BLaER1 treated with 17β-estradiol and CSF1 and Interleukin-3, amounts not matched to agents 10 nM and 100 nM (cell line): ENCODE measurements at regions not wholly inside any gene's neighbourhood (a gene's known extent, or its start where the extent isn't known, plus 50 kb on each side); places are given as distances from the start of the nearest gene placed in this dataset.

ENCODE experiments used
- H3K27ac ChIP-seq, 11 experiments: shearing (Covaris generic); formaldehyde crosslinking; 2 replicates each; pipeline ENCODE4 v1.8.1; 2022
- H3K27me3 ChIP-seq, 11 experiments: shearing (Covaris generic); formaldehyde crosslinking; 2 replicates each; pipeline ENCODE4 v1.8.1; 2022
- H3K36me3 ChIP-seq, 11 experiments: shearing (Covaris generic); formaldehyde crosslinking; 2 replicates each; pipeline ENCODE4 v1.8.1; 2022
- H3K4me1 ChIP-seq, 10 experiments: shearing (Covaris generic); formaldehyde crosslinking; 2 replicates each; pipeline ENCODE4 v1.8.1; 2022
- H3K4me2 ChIP-seq, 11 experiments: shearing (Covaris generic); formaldehyde crosslinking; 2 replicates each; pipeline ENCODE4 v1.8.1; 2022
- H3K4me3 ChIP-seq, 10 experiments: shearing (Covaris generic); formaldehyde crosslinking; 2 replicates each; pipeline ENCODE4 v1.8.1; 2022
- H3K9ac ChIP-seq, 11 experiments: shearing (Covaris generic); formaldehyde crosslinking; 2 replicates each; pipeline ENCODE4 v1.8.1; 2022
- H3K9me3 ChIP-seq, 11 experiments: shearing (Covaris generic); formaldehyde crosslinking; replicated peaks in 1 of 11; 2 replicates each; pipeline ENCODE4 v1.8.1; 2022
- H4K20me1 ChIP-seq, 11 experiments: shearing (Covaris generic); formaldehyde crosslinking; 2 replicates each; pipeline ENCODE4 v1.8.1; 2022
- Cebpa-rat ChIP-seq, 11 experiments: shearing (Covaris generic); IDR thresholded peaks; 2 replicates each; pipeline ENCODE4 v1.8.1; 2022

DNA sequence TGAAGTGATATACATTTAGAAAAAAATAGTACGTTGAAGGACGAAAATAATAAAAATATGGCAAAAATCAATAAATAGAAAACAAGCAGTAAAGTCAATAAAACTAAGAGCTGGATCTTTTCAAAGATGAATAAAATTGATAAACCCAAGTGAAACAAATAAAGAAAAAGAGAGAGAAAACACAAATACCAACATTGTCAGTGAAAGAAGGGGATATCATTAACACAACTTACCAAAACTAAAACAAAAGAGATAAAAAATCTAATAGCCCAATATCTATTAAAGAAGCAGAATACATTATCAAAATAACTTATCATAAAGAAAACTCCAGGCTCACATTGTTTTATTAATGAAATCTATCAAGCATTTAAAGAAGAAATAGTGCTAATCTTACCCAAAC is 675.1 kb downstream of the UQCRFS1 start:
- no peaks in the 10 kb centered on the region for H4K20me1 ChIP-seq
- no peak overlapping the region for H3K4me2 ChIP-seq
- no peak overlapping the region for H3K9ac ChIP-seq
- no peak overlapping the region for H3K4me3 ChIP-seq
- H3K9me3 ChIP-seq, result peaks cover 12 to 38% (median 26%) of the 10 kb centered on the region in 11 experiments
- no peak for TF ChIP-seq Cebpa-rat (IDR thresholded peaks at IDR 0.05)
- no peaks in the 10 kb centered on the region for H3K27me3 ChIP-seq
- peaks cover 0 to 26% (median 15%) of the 10 kb centered on the region in 10 experiments; a peak in 17 of 20 replicates for H3K4me1 ChIP-seq
- no peak overlapping the region for H3K27ac ChIP-seq
- no peaks in the 10 kb centered on the region for H3K36me3 ChIP-seq

DNA sequence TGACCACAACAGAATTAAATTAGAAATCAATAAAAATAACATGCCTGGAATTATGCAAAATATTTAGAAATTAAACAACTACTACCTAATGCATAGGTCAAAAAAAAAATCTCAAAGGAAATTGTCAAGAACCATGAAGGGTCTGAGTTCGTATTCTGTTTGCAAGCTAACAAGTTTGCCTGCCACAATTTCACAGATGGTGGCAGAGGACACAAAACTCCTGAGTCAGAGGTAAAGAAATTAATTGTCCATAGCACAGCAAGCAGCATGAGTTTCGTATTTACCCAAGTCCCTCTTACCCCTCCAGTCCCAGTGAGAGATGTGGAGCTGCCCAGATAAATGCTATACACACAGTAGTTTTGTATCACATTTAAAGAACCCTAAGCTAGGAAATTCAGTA is 675.9 kb downstream of the UQCRFS1 start:
- Histone ChIP-seq H3K4me2 (no peak overlapping the region), H3K9ac (no peak overlapping the region), H4K20me1 (no peaks in the 10 kb centered on the region), H3K4me3 (no peak overlapping the region), H3K27ac (no peak overlapping the region), H3K36me3 (no peaks in the 10 kb centered on the region), H3K9me3 (peaks cover 12 to 38% (median 26%) of the 10 kb centered on the region in 11 experiments), H3K4me1 (peaks cover 0 to 18% (median 7%) of the 10 kb centered on the region in 10 experiments; a peak in 12 of 20 replicates), H3K27me3 (no peaks in the 10 kb centered on the region)
- TF ChIP-seq Cebpa-rat (IDR thresholded peaks at IDR 0.05), result no peak

DNA sequence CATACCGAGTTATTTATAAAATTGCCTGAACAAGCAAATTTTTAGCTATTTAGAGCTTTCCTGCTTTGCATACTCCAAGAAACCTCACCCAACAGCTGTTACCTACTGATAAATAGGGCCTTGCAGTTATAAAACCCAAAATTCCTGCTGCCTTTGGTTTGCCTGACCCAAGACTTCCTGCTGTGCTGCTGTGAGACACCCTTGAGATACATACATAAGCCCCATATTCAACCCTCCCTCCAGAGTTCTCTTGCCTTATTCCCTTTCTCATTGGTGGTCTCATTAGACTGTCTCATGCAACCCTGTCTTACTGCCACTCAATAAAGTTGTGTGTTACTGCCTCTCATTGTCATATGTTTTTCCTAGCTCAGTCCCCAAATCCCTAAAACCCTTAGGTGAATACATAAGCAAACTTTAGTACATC is 677.6 kb downstream of the UQCRFS1 start:
- H3K27me3 ChIP-seq, result no peaks in the 10 kb centered on the region
- H3K27ac ChIP-seq, result no peak overlapping the region
- H3K9me3 ChIP-seq, result peaks cover 12 to 46% (median 28%) of the 10 kb centered on the region in 11 experiments
- no peak for TF ChIP-seq Cebpa-rat (IDR thresholded peaks at IDR 0.05)
- no peaks in the 10 kb centered on the region for H4K20me1 ChIP-seq
- H3K9ac ChIP-seq, result no peak overlapping the region
- peaks cover 0 to 8% (median 0%) of the 10 kb centered on the region in 10 experiments; a peak in 4 of 20 replicates for H3K4me1 ChIP-seq
- H3K4me2 ChIP-seq, result peak overlapping the region in 5 of 11 experiments; percentile 15 to 31 (median 25); a peak in 6 of 22 replicates
- no peaks in the 10 kb centered on the region for H3K36me3 ChIP-seq
- no peak overlapping the region for H3K4me3 ChIP-seq

DNA sequence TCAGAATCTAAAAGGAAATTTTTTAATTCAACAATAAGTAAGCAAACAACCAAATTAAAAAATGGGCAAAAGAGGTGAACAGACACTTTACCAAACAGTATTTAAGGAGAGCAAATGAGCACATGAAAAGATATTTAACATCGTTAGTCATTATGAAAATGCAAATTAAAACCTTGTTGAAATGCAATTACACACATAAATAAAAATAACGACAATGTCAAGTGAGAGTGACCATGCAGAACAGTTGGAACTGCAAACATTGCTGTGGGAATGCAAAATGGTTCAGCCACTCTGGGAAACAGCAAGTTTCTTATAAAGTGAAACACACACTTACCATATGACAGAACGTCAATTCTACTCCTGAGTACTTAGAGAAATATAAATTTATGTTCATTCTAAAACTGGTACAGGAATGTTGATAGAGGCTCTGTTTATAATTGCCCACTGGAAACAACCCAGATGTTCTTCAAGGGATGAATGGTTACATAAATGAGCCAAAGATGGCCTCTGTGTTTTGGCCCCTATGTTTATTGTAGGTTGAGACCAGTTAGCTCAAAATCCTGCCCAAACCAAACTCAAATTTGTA is 678.1 kb downstream of the UQCRFS1 start:
- Histone ChIP-seq H3K4me1 (peaks cover 0 to 8% (median 0%) of the 10 kb centered on the region in 10 experiments; a peak in 4 of 20 replicates), H3K4me3 (no peak overlapping the region), H3K9ac (no peak overlapping the region), H3K9me3 (peaks cover 12 to 50% (median 30%) of the 10 kb centered on the region in 11 experiments), H3K27me3 (no peaks in the 10 kb centered on the region), H3K36me3 (no peaks in the 10 kb centered on the region), H3K4me2 (peak overlapping the region in 5 of 11 experiments; percentile 15 to 31 (median 25); a peak in 6 of 22 replicates), H4K20me1 (no peaks in the 10 kb centered on the region), H3K27ac (no peak overlapping the region)
- no peak for TF ChIP-seq Cebpa-rat (IDR thresholded peaks at IDR 0.05)

DNA sequence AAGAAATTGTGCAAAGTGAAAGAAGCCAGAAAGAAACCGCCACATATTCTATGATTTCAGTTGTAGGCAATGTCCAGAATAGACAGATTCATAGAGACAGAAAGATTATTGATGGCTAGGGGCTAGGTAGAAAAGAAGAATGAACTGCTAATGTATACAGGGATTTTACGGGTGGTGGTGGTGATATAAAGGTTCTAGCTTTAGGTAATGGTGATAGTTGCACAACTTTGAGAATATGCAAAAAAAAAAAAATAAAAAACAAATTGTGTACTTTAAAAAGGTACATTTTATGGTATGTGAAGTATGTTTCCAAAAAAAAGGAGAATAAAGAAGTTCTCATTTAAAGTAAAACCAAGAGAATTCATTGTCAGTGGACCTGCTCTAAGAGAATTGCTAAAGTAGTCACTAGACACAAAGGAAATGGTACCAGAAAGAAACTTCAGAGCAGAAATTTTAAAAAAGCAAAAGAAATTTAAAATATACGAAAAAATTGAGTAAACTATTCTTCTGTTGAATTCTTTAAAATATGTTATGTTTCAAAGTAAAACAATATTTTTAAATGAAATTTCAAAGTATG is 680.1 kb downstream of the UQCRFS1 start:
- peaks cover 0 to 8% (median 0%) of the 10 kb centered on the region in 10 experiments; a peak in 4 of 20 replicates for H3K4me1 ChIP-seq

DNA sequence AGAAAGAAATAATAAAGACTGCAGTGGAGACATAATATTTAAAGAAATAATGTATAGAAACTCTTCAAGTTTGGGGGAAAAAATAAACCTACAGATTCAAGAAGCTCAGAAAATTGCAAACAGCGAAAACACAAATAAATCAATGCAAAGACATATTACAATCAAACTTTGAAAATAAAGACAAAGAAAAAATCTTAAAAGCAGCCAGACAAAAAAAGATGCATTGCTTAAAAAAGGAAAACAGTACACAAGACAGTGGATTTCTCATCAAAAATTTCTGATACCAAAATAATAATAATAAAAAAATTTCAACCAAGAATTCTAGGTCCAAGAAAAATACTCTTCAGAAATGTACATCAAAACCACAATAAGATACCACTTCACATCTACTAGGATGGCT is 681.0 kb downstream of the UQCRFS1 start:
- peaks cover 0 to 8% (median 0%) of the 10 kb centered on the region in 10 experiments; a peak in 4 of 20 replicates for H3K4me1 ChIP-seq
- H3K9ac ChIP-seq, result no peak overlapping the region
- H3K27me3 ChIP-seq, result no peaks in the 10 kb centered on the region
- TF ChIP-seq Cebpa-rat (IDR thresholded peaks at IDR 0.05), result no peak
- H4K20me1 ChIP-seq, result no peaks in the 10 kb centered on the region
- no peak overlapping the region for H3K27ac ChIP-seq
- H3K4me3 ChIP-seq, result no peak overlapping the region
- no peak overlapping the region for H3K4me2 ChIP-seq
- peaks cover 1 to 36% (median 18%) of the 10 kb centered on the region in 11 experiments; a peak in 20 of 22 replicates for H3K9me3 ChIP-seq
- no peaks in the 10 kb centered on the region for H3K36me3 ChIP-seq

More for the DNA sequence above, 680.1 kb downstream of the UQCRFS1 start:
- no peaks in the 10 kb centered on the region for H3K27me3 ChIP-seq
- H3K9ac ChIP-seq, result no peak overlapping the region
- H3K36me3 ChIP-seq, result no peaks in the 10 kb centered on the region
- H3K27ac ChIP-seq, result no peak overlapping the region
- H3K9me3 ChIP-seq, result peaks cover 10 to 45% (median 27%) of the 10 kb centered on the region in 11 experiments
- no peak overlapping the region for H3K4me2 ChIP-seq
- TF ChIP-seq Cebpa-rat (IDR thresholded peaks at IDR 0.05), result no peak
- H4K20me1 ChIP-seq, result no peaks in the 10 kb centered on the region
- no peak overlapping the region for H3K4me3 ChIP-seq

DNA sequence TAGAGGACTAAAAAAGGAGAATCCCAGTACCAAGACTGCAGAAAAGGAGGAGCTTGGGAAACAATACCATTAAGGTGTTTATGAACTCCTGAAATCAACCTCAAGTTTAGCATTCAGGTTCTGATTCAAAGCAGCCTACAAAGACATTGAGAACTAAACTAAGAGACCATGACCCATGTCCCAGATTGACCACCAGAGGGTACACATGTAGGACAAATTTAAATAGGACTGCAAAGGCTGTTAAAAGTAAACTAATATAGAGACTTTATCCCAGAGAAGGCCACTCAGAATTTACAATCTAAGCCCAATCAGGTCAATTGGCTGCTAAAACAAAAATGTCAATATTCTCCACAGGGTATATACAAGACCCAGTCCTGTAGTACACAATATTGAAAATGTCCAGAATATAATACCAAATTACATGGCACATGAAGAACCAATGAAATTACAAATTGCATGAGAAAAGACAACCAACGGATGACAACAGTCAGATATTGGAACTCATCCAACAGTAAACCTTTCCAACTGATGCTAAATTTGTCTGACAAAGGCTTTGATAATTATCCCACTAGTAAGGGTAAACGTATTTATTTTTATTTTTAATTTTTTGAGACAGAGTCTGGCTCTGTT is 682.4 kb downstream of the UQCRFS1 start:
- Histone ChIP-seq H3K9me3 (peaks cover 0 to 32% (median 9%) of the 10 kb centered on the region in 11 experiments; a peak in 13 of 22 replicates), H3K9ac (no peak overlapping the region), H3K27me3 (no peaks in the 10 kb centered on the region), H3K4me1 (peaks cover 0 to 8% (median 0%) of the 10 kb centered on the region in 10 experiments; a peak in 4 of 20 replicates), H3K4me2 (no peak overlapping the region), H4K20me1 (no peaks in the 10 kb centered on the region), H3K4me3 (no peak overlapping the region), H3K27ac (no peak overlapping the region), H3K36me3 (no peaks in the 10 kb centered on the region)
- TF ChIP-seq Cebpa-rat (IDR thresholded peaks at IDR 0.05), result no peak

DNA sequence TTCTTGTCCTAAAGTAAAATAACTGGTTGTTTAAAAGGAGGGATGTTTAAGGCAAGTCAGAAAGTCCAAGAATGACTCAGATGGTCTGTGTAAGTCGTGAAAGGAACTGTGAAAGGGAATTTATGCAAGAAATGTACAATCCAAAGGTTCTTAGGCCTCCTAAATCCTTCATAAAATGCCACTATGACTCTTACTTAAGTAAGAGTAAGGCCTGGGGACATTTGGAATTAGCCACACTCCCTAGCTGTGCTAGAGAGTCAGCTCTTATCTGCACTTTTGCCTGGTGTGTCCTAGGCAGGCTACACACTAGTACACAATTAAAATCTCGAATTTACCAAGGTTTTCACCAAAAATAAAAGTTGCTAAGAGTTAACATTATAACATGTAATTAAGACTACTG is 686.9 kb downstream of the UQCRFS1 start:
- Histone ChIP-seq H3K9ac (no peak overlapping the region), H3K27ac (no peak overlapping the region), H3K4me2 (no peak overlapping the region), H3K4me3 (no peak overlapping the region), H3K27me3 (no peaks in the 10 kb centered on the region), H3K36me3 (no peaks in the 10 kb centered on the region), H3K4me1 (no peaks in the 10 kb centered on the region), H3K9me3 (peaks cover 0 to 17% (median 7%) of the 10 kb centered on the region in 11 experiments; a peak in 10 of 22 replicates), H4K20me1 (no peaks in the 10 kb centered on the region)
- no peak for TF ChIP-seq Cebpa-rat (IDR thresholded peaks at IDR 0.05)

DNA sequence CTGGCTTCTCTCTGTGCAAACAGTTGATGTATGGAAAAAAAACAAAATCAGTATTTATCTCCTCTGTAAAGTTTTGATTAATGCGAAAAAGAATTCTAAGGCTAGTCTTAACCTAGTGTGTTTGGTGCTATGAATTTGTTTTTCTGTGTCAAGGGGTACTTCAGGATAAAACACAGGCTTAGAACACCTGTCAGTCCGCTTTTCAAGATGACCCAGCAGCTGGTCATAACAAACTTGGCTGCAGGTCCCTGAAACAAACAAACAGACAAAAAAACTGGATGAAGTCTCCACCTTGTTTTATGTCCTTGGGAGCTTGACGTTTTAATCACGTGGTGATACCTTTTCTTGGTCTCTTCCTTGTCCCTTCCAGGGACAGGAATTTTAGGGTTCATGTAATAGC is 689.3 kb downstream of the UQCRFS1 start:
- Histone ChIP-seq H4K20me1 (no peaks in the 10 kb centered on the region), H3K4me1 (peaks cover 0 to 6% (median 0%) of the 10 kb centered on the region in 10 experiments; a peak in 6 of 20 replicates), H3K9me3 (peaks cover 0 to 6% (median 4%) of the 10 kb centered on the region in 11 experiments; a peak in 3 of 22 replicates), H3K36me3 (no peaks in the 10 kb centered on the region), H3K9ac (no peak overlapping the region), H3K27me3 (no peaks in the 10 kb centered on the region), H3K4me2 (no peak overlapping the region), H3K4me3 (no peak overlapping the region), H3K27ac (no peak overlapping the region)
- TF ChIP-seq Cebpa-rat (IDR thresholded peaks at IDR 0.05), result no peak
